H9 (cell line): ENCODE measurements at regions not wholly inside any gene's neighbourhood (a gene's known extent, or its start where the extent isn't known, plus 50 kb on each side); places are given as distances from the start of the nearest gene placed in this dataset.
"Not testable (repeated sequence)": the region's sequence is repeated elsewhere in the genome, so short reads cannot be mapped to it uniquely, and the experiment has no call there.

ENCODE experiments used
- DNase-seq: peaks from one replicate; pipeline ENCODE4 v3.0.0-alpha.2; 2017
- H2AFZ ChIP-seq: one replicate; pipeline ENCODE4 v1.6.1; 2013; ENCODE audit warnings: mild to moderate bottlenecking, low read length, control low read depth, moderate library complexity
- H2AK5ac ChIP-seq: 2 replicates; pipeline ENCODE4 v1.6.1; 2013; ENCODE audit warnings: low read length, control low read depth, mixed read lengths; ENCODE audit not compliant: insufficient read length
- H2BK120ac ChIP-seq: one replicate; pipeline ENCODE4 v1.6.1; 2013; ENCODE audit warnings: low read depth, mild to moderate bottlenecking, low read length, control low read depth, inconsistent platforms; ENCODE audit not compliant: poor library complexity, severe bottlenecking
- H2BK12ac ChIP-seq: 2 replicates; pipeline ENCODE4 v1.6.1; 2013; ENCODE audit warnings: low read length, control low read depth, mixed read lengths, low read depth; ENCODE audit not compliant: insufficient read length
- H2BK15ac ChIP-seq: 2 replicates; pipeline ENCODE4 v1.6.1; 2013; ENCODE audit warnings: low read depth, low read length, control low read depth
- H2BK20ac ChIP-seq: one replicate; pipeline ENCODE4 v1.6.1; 2013; ENCODE audit warnings: low read depth, mild to moderate bottlenecking, low read length, control low read depth, inconsistent platforms; ENCODE audit not compliant: poor library complexity, severe bottlenecking
- H2BK5ac ChIP-seq: 2 replicates; pipeline ENCODE4 v1.6.1; 2013; ENCODE audit warnings: low read length, control low read depth, mixed read lengths; ENCODE audit not compliant: insufficient read length
- H3K14ac ChIP-seq: 2 replicates; pipeline ENCODE4 v1.6.1; 2013; ENCODE audit warnings: low read length, control low read depth; ENCODE audit not compliant: insufficient read depth
- H3K18ac ChIP-seq: 2 replicates; pipeline ENCODE4 v1.6.1; 2013; ENCODE audit warnings: low read depth, mild to moderate bottlenecking, mixed read lengths, low read length, control low read depth; ENCODE audit not compliant: insufficient read length
- H3K23ac ChIP-seq: 2 replicates; pipeline ENCODE4 v1.6.1; 2013; ENCODE audit warnings: low read length, control low read depth, mixed read lengths, low read depth; ENCODE audit not compliant: insufficient read length
- H3K23me2 ChIP-seq: 2 replicates; pipeline ENCODE4 v1.6.1; 2013; ENCODE audit warnings: low read depth, mild to moderate bottlenecking, mixed read lengths, low read length, control low read depth; ENCODE audit not compliant: insufficient read length, poor library complexity, severe bottlenecking
- H3K27ac ChIP-seq: 2 replicates; pipeline ENCODE4 v1.5.1; 2013; ENCODE audit warnings: low read length, control low read depth, mixed read lengths, low read depth; ENCODE audit not compliant: insufficient read length
- H3K27me3 ChIP-seq: 2 replicates; pipeline ENCODE4 v1.6.1; 2013; ENCODE audit warnings: low read length, control low read depth, inconsistent platforms; ENCODE audit not compliant: insufficient read depth
- H3K4ac ChIP-seq: 2 replicates; pipeline ENCODE4 v1.6.1; 2013; ENCODE audit warnings: low read depth, mild to moderate bottlenecking, control low read depth, inconsistent platforms, low read length, moderate library complexity
- H3K4me1 ChIP-seq: 2 replicates; pipeline ENCODE4 v1.6.1; 2013; ENCODE audit warnings: low read length, control low read depth, inconsistent platforms; ENCODE audit not compliant: insufficient read depth
- H3K4me2 ChIP-seq: 2 replicates; pipeline ENCODE4 v1.6.1; 2013; ENCODE audit warnings: low read length, control low read depth, mixed read lengths; ENCODE audit not compliant: insufficient read length, insufficient read depth
- H3K56ac ChIP-seq: 2 replicates; pipeline ENCODE4 v1.6.1; 2013; ENCODE audit warnings: low read depth, mild to moderate bottlenecking, mixed read lengths, low read length, control low read depth; ENCODE audit not compliant: insufficient read length
- H3K79me1 ChIP-seq: 2 replicates; pipeline ENCODE4 v1.6.1; 2013; ENCODE audit warnings: low read depth, mild to moderate bottlenecking, moderate library complexity, low read length, control low read depth, inconsistent platforms; ENCODE audit not compliant: insufficient read depth, poor library complexity, severe bottlenecking
- H3K79me2 ChIP-seq: 2 replicates; pipeline ENCODE4 v1.6.1; 2013; ENCODE audit warnings: low read length, control low read depth, inconsistent platforms; ENCODE audit not compliant: insufficient read depth
- H3K9ac ChIP-seq: 2 replicates; pipeline ENCODE4 v1.6.1; 2013; ENCODE audit warnings: low read length, control low read depth, mixed read lengths; ENCODE audit not compliant: insufficient read length; ENCODE audit errors: extremely low read depth
- H3K9me3 ChIP-seq: one replicate; pipeline ENCODE4 v1.6.1; 2013; ENCODE audit warnings: low read depth, low read length, inconsistent platforms; ENCODE audit not compliant: control insufficient read depth
- H3T11ph ChIP-seq: one replicate; pipeline ENCODE4 v1.6.1; 2013; ENCODE audit warnings: mild to moderate bottlenecking, low read length, control low read depth, inconsistent platforms
- H4K20me1 ChIP-seq: one replicate; pipeline ENCODE4 v1.6.1; 2013; ENCODE audit not compliant: control insufficient read depth, insufficient read length, insufficient read depth
- H4K5ac ChIP-seq: 2 replicates; pipeline ENCODE4 v1.6.1; 2013; ENCODE audit warnings: low read depth, mild to moderate bottlenecking, mixed read lengths, low read length, control low read depth; ENCODE audit not compliant: insufficient read length
- H4K8ac ChIP-seq: replicated peaks from 2 replicates; pipeline ENCODE4 v1.6.1; 2013; ENCODE audit warnings: low read length, control low read depth, mixed read lengths, low read depth; ENCODE audit not compliant: insufficient read length
- H4K91ac ChIP-seq: 2 replicates; pipeline ENCODE4 v1.6.1; 2013; ENCODE audit warnings: low read depth, mild to moderate bottlenecking, moderate library complexity, mixed read lengths, low read length, control low read depth; ENCODE audit not compliant: insufficient read length
- H3K27ac Mint-ChIP-seq, 3 experiments: 2 replicates in 2 of 3; 3 replicates in 1 of 3; pipeline ENCODE4 v1.8.0; 2020 to 2021; ENCODE audit warnings: mixed read lengths in 3 of 3, mild to moderate bottlenecking in 1 of 3, moderate library complexity in 1 of 3
- H3K27me3 Mint-ChIP-seq: 2 replicates; pipeline ENCODE4 v1.8.0; 2021; ENCODE audit warnings: low read depth, mild to moderate bottlenecking, moderate library complexity, mixed read lengths
- H3K36me3 Mint-ChIP-seq, 3 experiments: 2 replicates in 2 of 3; 3 replicates in 1 of 3; pipeline ENCODE4 v1.8.0; 2020 to 2021; ENCODE audit warnings: low read depth in 3 of 3, mixed read lengths in 3 of 3; ENCODE audit not compliant: insufficient read depth in 1 of 3
- H3K4me1 Mint-ChIP-seq, 2 experiments: 2 replicates each; pipeline ENCODE4 v1.8.0; 2020; ENCODE audit warnings: mixed read lengths in 2 of 2
- H3K4me3 Mint-ChIP-seq, 2 experiments: 2 replicates in 1 of 2; 3 replicates in 1 of 2; pipeline ENCODE4 v1.8.0; 2020 to 2021; ENCODE audit warnings: mild to moderate bottlenecking in 2 of 2, mixed read lengths in 2 of 2, moderate library complexity in 1 of 2
- H3K9me3 Mint-ChIP-seq, 2 experiments: 2 replicates in 1 of 2; 3 replicates in 1 of 2; pipeline ENCODE4 v1.8.0; 2020; ENCODE audit warnings: mild to moderate bottlenecking in 2 of 2, mixed read lengths in 2 of 2, moderate library complexity in 1 of 2
- CTCF ChIP-seq: fragments of 200-600 bp; sonication (generic); conservative IDR thresholded peaks from 3 replicates; pipeline ENCODE4 v1.8.0; 2021; ENCODE audit warnings: antibody characterized with exemption, mild to moderate bottlenecking
- WGBS: extraction: QIAGEN DNeasy Blood & Tissue Kit; methylation state at CpG from one replicate; pipeline ENCODE4 v1.1.7; 2013; ENCODE audit warnings: missing lambda C conversion rate, low lambda C conversion rate, mixed read lengths; ENCODE audit not compliant: insufficient read length; ENCODE audit errors: extremely low coverage; 5-methylcytosine and 5-hydroxymethylcytosine counted together

DNA sequence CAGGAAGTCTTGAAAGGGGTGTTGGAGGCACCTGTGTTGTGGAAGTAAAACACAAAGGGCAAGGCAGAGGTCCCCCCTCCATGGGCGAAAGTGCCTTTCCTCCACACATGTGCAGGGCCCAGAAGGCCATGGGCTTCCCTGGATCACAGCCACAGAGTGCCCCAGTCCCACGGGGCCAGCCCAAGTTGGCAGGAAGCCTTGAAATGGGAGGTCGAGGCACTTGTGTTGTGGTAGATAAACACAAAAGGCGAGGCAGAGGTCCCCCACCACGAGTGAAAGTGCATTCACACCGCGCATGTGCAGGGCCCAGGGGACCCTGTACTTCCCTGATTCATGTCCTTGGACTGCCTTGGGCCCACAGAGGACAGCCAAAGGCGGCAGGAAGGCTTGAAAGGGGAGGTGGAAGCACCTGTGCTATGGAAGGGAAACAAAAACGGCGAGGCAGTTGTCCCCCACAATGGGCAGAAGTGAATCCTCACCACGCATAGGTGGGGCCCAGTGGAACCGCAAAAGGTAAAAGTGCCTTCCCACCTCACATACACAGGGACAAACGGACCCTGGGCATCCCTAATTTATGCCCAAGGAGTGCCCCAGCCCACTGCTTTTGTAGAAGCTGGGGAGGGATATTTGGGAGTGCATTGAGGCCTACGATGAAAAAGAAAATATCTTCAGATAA is 585.4 kb downstream of the ALG10 start:
- Histone ChIP-seq H4K5ac (no peak overlapping the region), H2AK5ac (no peak overlapping the region), H2AFZ (no peak overlapping the region), H2BK20ac (no peak overlapping the region), H3K79me2 (no peaks in the 10 kb centered on the region), H3K14ac (no peak overlapping the region), H3K9me3 (peaks cover 52% of the 10 kb centered on the region), H2BK5ac (no peak overlapping the region), H3K27me3 (no peaks in the 10 kb centered on the region), H3K9ac (no peak overlapping the region), H3K18ac (no peak overlapping the region), H3K4me2 (no peak overlapping the region), H3K23ac (no peak overlapping the region), H4K91ac (no peak overlapping the region), H3K4me1 (no peaks in the 10 kb centered on the region), H2BK15ac (no peak overlapping the region), H3K56ac (no peak overlapping the region), H4K8ac (no peak overlapping the region), H2BK120ac (no peak overlapping the region), H3K23me2 (no peaks in the 10 kb centered on the region), H2BK12ac (no peak overlapping the region), H3K27ac (no peak overlapping the region), H3K4ac (no peak overlapping the region), H3K79me1 (no peaks in the 10 kb centered on the region), H4K20me1 (no peaks in the 10 kb centered on the region), H3T11ph (no peak overlapping the region)
- WGBS: no CpG with 5 or more reads among the region's 14 CpGs
- no peak for TF ChIP-seq CTCF
- peaks cover 2 to 29% (median 10%) of the 10 kb centered on the region in 3 experiments for H3K36me3 Mint-ChIP-seq
- H3K9me3 Mint-ChIP-seq: peaks cover 91 to 93% of the 10 kb centered on the region in 2 experiments
- peaks cover 5% of the 10 kb centered on the region for H3K27me3 Mint-ChIP-seq
- no peaks in the 10 kb centered on the region for H3K4me1 Mint-ChIP-seq
- DNase-seq: no peak
- H3K27ac Mint-ChIP-seq: no peak overlapping the region
- H3K4me3 Mint-ChIP-seq: no peak overlapping the region

DNA sequence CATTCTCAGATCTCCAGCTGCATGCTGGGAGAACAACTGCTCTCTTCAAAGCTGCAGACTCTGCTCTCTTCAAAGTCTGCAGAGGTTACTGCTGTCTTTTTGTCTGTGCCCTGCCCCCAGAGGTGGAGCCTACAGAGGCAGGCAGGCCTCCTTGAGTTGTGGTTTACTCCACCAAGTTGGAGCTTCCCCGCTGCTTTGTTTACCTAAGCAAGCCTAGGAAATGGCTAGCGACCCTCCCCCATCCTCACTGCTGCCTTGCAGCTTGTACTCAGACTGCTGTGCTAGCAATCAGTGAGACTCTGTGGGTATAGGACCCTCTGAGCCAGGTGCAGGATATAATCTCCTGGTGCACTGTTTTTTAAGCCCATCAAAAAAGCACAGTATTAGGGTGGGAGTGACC is 591.7 kb downstream of the ALG10 start:
- H3K79me2 ChIP-seq, H2BK120ac ChIP-seq, H3K4me3 Mint-ChIP-seq, H2BK12ac ChIP-seq, H2BK20ac ChIP-seq, H2BK5ac ChIP-seq, DNase-seq, H3K27me3 Mint-ChIP-seq, H3K27ac ChIP-seq, H3K4me2 ChIP-seq, H2BK15ac ChIP-seq, H3K56ac ChIP-seq, H3K18ac ChIP-seq, H3K27ac Mint-ChIP-seq, H4K91ac ChIP-seq, H3K23me2 ChIP-seq, H3K4ac ChIP-seq, H4K8ac ChIP-seq, H4K20me1 ChIP-seq, H4K5ac ChIP-seq, H2AFZ ChIP-seq, H3K14ac ChIP-seq, H3K4me1 Mint-ChIP-seq, H3K79me1 ChIP-seq, H3K27me3 ChIP-seq, H3K9ac ChIP-seq, H2AK5ac ChIP-seq, H3K4me1 ChIP-seq, H3K23ac ChIP-seq, H3T11ph ChIP-seq: not testable (repeated sequence)
- H3K9me3 ChIP-seq: peaks cover 47% of the 10 kb centered on the region
- H3K36me3 Mint-ChIP-seq: peaks cover 8 to 39% (median 9%) of the 10 kb centered on the region in 3 experiments
- peaks cover 95 to 98% of the 10 kb centered on the region in 2 experiments for H3K9me3 Mint-ChIP-seq
- WGBS: no CpG with 5 or more reads among the region's 2 CpGs
